GM18520 (cell line): ENCODE measurements at regions not wholly inside any gene's neighbourhood (a gene's known extent, or its start where the extent isn't known, plus 50 kb on each side); places are given as distances from the start of the nearest gene placed in this dataset.

Experiments
- ATAC-seq: cut with Tn5 transposase; IDR thresholded peaks from one replicate; pipeline ENCODE4 v1.9.1; 2021; ENCODE audit not compliant: unreplicated experiment

DNA sequence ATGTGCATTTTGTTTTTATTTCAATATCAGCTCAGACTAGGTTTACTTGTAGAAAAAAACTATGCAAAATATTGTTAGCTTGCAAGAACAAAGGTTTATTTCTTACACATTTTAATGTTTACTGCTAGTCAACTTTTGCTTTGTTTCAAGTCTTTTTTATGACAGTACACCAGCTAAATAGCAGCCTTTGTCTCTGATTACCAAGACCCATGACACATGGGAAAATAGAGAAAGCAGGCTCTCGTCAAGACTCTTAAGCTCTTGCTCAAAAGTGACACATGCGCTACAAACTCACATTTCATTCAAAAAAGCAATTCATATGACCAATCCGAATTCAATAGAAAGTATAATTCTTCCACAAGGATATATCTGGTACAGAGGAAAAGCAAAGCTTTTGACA, 642.3 kb upstream of the SLITRK1 start:
- ATAC-seq, result no peak

- ATAC-seq, result no peak
Observed at GRCh38 chr13:84500016-84500415, 617.7 kb upstream of the SLITRK1 start.

DNA sequence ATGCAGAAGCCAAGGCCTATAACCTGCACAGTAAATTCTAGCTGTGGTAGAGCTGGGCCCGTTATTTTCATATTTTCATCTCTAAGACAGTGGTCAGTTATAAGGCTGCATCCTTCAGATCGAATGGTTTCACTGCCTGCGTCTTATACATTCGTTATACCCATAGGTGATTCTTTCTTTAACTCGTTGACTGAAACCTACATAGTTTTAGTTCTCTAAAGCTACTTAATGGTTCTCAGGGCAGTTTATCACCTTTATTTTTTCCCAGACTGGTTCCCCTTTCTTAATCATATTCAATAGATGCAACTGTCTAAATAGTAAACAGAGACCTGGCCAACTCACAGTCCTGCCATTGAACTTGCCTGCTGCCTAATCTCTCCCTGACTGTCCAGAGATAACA, 615.3 kb upstream of the SLITRK1 start:
- ATAC-seq, result no peak

GRCh38 chr13:84491952-84492351, 609.7 kb upstream of the SLITRK1 start:
- no peak for ATAC-seq

GRCh38 chr13:84487752-84488151, 605.5 kb upstream of the SLITRK1 start:
- no peak for ATAC-seq

- ATAC-seq, result no peak
Observed at GRCh38 chr13:84481958-84482357, 599.7 kb upstream of the SLITRK1 start.

DNA sequence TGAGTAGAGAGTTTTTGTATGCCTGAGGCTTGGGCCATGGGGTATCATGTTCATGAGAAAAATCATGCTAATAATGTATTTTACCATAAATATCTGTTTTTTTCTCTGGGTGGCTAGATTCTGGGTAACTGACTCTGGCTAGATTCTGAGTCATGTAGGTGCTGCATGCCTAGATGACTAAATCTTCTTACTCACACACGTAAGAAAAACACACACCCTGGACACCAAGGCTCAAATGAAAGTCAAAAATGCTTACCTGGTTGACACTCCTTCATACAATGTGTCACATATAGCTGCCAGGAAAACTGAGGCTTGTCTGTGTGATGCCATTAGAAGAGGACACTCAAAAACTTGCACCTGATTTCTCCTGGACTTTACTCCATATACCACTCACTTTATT, 597.4 kb upstream of the SLITRK1 start:
- ATAC-seq, result no peak

DNA sequence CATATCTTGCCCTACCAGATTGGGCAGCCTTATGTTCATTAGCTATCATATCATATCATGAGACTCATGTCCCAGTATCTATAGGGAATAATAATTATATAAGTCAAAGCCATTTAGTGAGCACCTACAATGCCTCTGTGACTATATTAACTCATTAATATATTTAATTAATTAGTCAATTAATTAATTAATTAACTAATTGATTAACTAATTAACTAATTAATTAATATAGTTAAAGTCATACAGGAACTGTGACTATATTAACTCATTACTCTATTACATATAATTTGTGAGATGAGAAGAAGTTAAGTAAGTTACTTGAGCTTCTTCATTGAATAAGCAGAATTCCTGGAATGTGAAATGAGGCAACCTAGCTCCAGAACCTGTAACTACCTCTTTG, 588.3 kb upstream of the SLITRK1 start:
- ATAC-seq, result no peak

DNA sequence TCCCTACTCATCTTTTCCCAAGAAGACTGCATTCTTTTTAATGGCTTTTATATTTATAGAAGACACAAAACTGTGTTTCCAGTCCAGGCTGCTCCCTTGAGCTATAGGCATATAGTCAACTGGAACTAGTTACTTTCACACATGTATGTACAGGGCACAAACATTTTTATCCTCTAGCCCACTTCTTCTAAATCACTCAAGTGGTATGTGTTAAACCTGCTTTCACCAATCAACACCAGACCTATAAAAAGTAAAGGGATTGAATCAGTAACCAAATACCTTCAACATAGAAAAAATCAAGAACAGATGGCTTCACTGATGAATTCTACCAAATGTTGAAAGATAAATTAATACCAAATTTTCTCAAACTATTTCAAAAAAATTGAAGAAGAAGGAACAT, 584.2 kb upstream of the SLITRK1 start:
- no peak for ATAC-seq

- ATAC-seq, result no peak
Observed at GRCh38 chr13:84460989-84461388, 578.7 kb upstream of the SLITRK1 start.

- no peak for ATAC-seq
Observed at GRCh38 chr13:84455143-84455905, 573.0 kb upstream of the SLITRK1 start.

DNA sequence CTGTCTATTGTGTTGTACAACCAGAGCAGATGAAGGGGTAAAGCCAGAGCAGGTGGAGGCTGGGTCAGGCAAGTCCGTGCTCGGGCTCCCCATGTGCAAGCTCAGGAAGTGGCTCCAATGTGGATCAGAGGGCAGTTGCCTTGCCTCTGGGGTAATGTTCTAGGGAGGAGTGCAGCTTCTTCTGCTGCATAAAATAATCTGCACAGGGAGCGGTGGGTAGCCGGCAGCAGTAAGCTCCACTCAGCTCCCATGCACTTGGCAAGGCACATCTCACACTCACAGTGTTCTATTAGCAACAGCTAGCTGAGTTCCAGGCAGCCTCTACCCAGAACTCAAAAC, 565.3 kb upstream of the SLITRK1 start:
- ATAC-seq, result no peak

DNA sequence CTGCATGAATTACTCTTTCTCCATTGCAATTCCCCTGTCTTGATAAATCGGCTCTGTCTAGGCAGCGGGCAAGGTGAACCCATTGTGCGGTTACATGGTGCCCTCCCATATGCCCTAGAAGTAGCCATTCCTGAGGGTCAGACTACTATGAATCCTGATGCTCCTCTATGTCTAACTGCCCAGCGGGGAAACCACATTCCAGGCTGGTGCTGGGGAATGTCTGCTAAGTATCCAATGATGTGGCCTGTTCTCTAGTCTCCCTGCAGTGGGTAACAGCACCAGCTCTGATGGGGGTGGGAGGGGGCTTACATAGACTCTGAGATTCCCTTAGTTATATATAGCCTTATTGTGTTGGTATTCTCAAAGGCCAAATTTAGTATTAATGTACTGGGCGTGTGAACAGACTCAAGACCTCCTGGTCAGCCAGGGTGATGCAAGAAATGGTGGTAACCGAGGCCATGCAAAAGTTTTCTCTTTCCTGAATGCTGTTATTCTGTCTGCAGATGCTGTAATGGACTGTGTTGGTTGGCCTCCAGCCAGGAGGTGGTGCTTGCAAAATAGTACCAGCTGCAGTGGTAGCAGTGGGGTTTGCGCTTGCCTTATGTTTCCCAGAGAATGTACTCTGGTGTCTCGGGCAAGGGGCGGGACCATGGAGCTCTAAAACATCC, 564.8 kb upstream of the SLITRK1 start:
- ATAC-seq, result no peak

DNA sequence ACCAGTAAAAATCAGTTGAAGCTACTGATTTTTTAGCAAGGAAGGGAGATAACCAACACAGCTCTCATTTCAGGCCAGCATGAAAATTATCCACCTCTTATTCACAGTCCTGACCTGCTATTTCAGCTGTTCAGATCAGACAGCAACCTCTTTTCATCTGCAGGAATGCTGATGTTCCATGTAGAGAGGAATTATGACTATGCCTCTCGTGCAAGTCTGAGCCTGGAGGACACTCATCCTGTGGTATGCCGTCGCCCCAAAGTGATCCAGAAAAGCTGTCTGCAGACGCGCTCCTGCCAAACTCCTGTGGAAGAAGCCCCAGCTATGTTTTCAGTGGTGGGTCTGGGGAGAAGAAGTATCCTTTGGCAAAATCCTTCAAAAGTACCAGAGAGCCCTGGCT, 563.5 kb upstream of the SLITRK1 start:
- ATAC-seq, result no peak

- ATAC-seq, result no peak
Observed at GRCh38 chr13:84443463-84443862, 561.2 kb upstream of the SLITRK1 start.

- ATAC-seq, result no peak
Observed at GRCh38 chr13:84439108-84439507, 556.8 kb upstream of the SLITRK1 start.

DNA sequence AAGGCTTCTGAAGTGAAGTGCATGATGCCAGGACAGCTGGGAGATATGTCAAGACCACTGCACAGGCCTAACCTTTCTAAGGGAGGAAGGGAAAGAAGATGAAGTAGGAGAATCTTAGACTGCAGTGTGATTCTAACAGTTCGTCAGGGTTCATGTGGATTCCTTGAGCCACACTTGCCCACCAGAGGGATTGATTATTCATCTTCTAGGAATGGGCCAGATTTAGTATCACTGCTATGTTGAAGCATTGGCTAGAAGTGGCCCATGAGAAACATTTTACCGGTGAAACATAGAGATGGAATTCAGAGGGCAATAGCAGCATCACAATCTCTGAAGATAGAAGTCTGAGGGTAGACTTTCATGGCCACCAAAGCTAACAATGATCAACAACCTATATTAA, 550.8 kb upstream of the SLITRK1 start:
- no peak for ATAC-seq

GRCh38 chr13:84431646-84432045, 549.4 kb upstream of the SLITRK1 start:
- ATAC-seq, result no peak

DNA sequence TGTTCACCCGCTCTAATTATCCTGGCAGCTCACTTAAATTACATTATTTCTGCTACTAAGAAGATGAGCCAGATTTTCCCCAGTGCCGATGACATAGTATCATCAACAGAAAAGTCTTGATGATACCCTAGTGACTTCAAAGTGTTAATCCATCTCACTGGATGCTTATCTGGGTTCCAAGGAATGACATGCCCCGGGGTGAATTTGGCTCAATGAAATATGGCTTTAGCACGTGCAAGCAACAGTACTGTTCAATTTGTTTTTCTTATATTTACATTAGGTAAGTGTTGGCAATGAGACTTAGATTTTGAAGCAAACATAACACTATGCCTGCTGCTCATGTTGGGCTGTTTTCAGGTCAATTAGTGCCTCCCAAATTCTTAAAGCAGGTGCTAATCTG, 548.2 kb upstream of the SLITRK1 start:
- no peak for ATAC-seq

GRCh38 chr13:84430015-84430414, 547.7 kb upstream of the SLITRK1 start:
- ATAC-seq, result no peak

DNA sequence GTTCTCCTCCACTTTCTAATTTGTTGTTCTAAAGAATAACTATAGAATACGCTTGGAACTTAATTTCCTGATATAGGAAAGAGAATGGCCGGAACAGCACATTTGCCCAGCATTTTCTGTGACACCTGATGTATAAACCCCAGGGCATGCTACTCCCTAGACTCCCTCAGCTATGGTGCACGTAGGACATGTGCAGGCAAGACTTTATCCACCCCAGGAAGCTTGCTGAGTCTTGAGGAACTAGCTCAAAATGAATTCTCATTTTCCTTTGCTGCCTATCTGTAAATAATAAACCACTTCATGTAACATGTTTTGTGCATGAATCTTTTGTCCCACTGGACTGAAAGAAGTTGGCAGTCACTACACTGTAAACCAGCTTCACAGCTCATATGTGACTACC, 535.8 kb upstream of the SLITRK1 start:
- ATAC-seq, result no peak

GRCh38 chr13:84417416-84417815, 535.1 kb upstream of the SLITRK1 start:
- no peak for ATAC-seq

DNA sequence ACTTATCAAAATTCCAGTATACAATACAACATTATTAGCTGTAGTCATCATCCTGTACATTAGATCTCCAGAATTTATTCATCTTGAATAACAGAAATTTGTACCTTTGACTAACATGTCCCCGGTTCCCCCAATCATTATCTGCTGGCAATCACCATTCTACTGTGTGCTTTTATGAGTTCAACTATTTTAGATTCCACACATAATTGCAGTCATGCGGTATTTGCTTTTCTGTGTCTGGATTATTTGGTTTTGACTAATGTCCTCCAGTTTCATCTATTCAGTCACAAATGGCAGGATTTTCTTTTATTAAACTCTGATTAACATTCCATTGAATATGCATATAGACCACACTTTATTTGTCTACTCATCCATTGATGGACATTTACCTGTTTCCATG, 530.7 kb upstream of the SLITRK1 start:
- no peak for ATAC-seq
